SK-N-MC (cell line): ENCODE measurements at regions not wholly inside any gene's neighbourhood (a gene's known extent, or its start where the extent isn't known, plus 50 kb on each side); places are given as distances from the start of the nearest gene placed in this dataset.

Source experiments
- DNase-seq: peaks from one replicate; pipeline ENCODE4 v3.0.0-alpha.2; 2011; ENCODE audit warnings: low read depth, low spot score
- H3K27ac ChIP-seq: fragments of 200-600 bp; sonication (generic); 2 replicates; pipeline ENCODE4 v1.5.1; 2016; ENCODE audit warnings: mixed run types
- H3K36me3 ChIP-seq: fragments of 200-600 bp; sonication (generic); 2 replicates; pipeline ENCODE4 v1.6.1; 2017; ENCODE audit warnings: antibody characterized with exemption, low read length, mixed read lengths; ENCODE audit not compliant: insufficient read depth
- H3K4me3 ChIP-seq: fragments of 200-600 bp; sonication (generic); 2 replicates; pipeline ENCODE4 v1.5.1; 2016
- H3K9ac ChIP-seq: fragments of 200-600 bp; sonication (generic); 2 replicates; pipeline ENCODE4 v1.8.0; 2017; ENCODE audit warnings: mixed run types, mixed read lengths; ENCODE audit not compliant: insufficient read length
- H3K9me3 ChIP-seq: fragments of 200-600 bp; sonication (generic); 2 replicates; pipeline ENCODE4 v1.6.1; 2017; ENCODE audit warnings: low read depth, mild to moderate bottlenecking, antibody characterized with exemption, low read length, moderate library complexity, mixed read lengths
- EZH2 ChIP-seq: fragments of 200-600 bp; sonication (generic); IDR thresholded peaks from one replicate; pipeline ENCODE4 v1.6.1; 2017; ENCODE audit warnings: antibody characterized with exemption
- FOXP2 ChIP-seq: optimal IDR thresholded peaks from 2 replicates; pipeline ENCODE3; 2011; ENCODE audit warnings: mild to moderate bottlenecking, moderate library complexity; ENCODE audit not compliant: insufficient read depth; ENCODE audit errors: extremely low read length, control extremely low read depth
- POLR2AphosphoS5 ChIP-seq: IDR thresholded peaks from 2 replicates; pipeline ENCODE4 v1.6.1; 2012; ENCODE audit warnings: mild to moderate bottlenecking, low read depth, low read length, borderline replicate concordance

DNA sequence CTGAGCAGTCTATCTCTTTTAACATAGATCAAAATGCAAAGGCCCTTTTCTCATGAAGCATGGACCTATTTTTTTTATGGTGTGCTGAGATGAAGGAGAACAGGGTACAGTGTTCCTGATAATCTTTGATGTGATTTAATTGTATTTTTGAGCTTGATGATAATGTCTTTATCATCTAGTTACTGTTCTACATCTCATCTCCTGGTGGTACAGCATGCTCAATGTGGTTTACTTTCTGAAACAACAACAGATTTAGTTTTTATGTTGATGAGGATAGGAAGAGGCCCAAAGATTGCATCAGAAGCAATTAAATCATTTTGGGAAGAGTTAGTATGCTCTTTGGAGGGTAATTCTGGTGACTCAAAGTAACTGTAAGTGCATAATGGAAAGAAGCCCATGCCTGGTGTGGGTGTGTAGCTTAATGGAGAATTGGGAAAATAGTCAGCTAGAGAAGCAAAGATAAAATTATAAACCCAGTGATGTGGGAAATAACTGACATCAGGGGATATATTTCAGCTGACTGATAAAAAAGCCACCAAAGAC lies 123.0 kb upstream of the KCNN2 start:
- DNase-seq = no peak
- Histone ChIP-seq H3K4me3 (no peak overlapping the region), H3K9ac (no peak overlapping the region), H3K27ac (no peak overlapping the region), H3K36me3 (no peaks in the 10 kb centered on the region), H3K9me3 (no peaks in the 10 kb centered on the region)
- TF ChIP-seq EZH2 (no peak), POLR2AphosphoS5 (no peak), FOXP2 (no peak)

DNA sequence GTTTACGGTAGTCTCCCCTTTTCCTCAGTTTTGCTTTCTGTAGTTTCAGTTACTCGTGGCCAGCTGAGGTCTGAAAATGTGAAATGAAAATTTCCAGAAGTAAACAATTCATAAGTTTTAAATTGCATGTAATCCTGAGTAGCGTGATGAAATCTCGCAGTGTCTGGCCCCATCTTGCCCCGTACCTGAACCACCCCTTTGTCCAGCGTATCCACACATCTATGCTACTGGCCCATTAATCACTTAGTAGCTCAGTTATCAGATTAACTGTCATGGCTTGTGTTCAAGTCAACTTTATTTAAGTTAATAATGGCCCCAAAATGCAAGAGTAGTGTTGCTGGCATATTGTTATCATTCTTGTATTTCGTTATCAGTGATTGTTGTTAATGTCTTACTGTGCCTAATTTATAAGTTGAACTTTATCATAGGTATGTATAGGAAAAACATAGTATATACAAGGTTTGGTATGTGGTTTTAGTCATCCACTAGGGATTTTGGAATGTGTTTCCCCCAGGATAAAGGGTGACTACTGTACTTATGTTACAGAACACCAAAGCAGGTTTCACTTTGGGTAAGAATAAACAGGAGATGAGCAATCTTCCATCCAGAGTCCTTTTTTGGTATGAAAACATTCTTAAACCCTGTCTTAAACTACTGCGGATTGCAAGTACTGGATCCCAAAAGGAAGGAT lies 118.4 kb upstream of the KCNN2 start:
- TF ChIP-seq FOXP2 = no peak
- TF ChIP-seq POLR2AphosphoS5 = no peak
- TF ChIP-seq EZH2 = no peak
- DNase-seq = no peak

DNA sequence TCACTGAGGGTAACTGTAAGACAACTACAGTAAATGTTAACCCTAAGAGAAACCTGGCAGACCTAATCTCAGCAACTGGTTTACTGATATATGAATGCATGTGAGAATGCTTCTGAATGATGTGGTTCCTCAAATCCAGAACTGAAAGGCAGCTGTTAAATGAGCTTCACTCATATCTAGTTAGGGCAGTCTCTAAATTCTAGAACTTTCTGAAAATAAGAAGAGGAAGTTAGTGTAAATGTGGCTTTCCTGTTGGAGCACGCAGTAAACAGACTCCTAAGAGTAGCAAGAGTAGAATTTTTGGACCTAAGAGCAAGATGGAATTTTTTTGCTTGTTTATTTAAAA lies 117.9 kb upstream of the KCNN2 start:
- H3K27ac ChIP-seq = no peak overlapping the region
- H3K36me3 ChIP-seq = no peaks in the 10 kb centered on the region
- no peak overlapping the region for H3K9ac ChIP-seq
- no peak overlapping the region for H3K4me3 ChIP-seq
- TF ChIP-seq POLR2AphosphoS5 (no peak), FOXP2 (no peak), EZH2 (no peak)
- no peaks in the 10 kb centered on the region for H3K9me3 ChIP-seq
- DNase-seq = no peak

More for the DNA sequence above, 118.4 kb upstream of the KCNN2 start:
- no peak overlapping the region for H3K27ac ChIP-seq
- no peak overlapping the region for H3K9ac ChIP-seq
- no peaks in the 10 kb centered on the region for H3K36me3 ChIP-seq
- no peaks in the 10 kb centered on the region for H3K9me3 ChIP-seq
- no peak overlapping the region for H3K4me3 ChIP-seq

DNA sequence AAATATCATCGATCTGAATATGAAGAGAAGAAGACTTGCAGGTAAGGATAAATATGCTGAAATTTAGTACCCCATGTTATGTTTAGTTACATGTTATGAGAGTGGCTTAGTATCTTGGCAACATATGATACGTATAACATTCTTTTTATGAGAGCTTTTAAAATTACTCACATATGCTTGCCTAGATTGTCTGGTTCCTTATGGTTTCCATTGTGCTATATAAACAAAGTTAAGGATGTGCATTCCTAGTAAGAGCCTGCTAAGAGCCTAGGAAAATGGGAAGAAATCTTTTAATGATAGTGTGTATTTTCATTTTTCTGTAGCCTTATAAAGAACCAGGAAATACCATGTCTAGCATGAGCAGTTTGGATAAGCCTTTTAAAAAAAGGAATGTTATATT lies 112.0 kb upstream of the KCNN2 start:
- Histone ChIP-seq H3K36me3 (no peaks in the 10 kb centered on the region), H3K9me3 (no peaks in the 10 kb centered on the region), H3K9ac (no peak overlapping the region), H3K27ac (no peak overlapping the region), H3K4me3 (no peak overlapping the region)
- no peak for TF ChIP-seq FOXP2
- no peak for TF ChIP-seq POLR2AphosphoS5
- no peak for TF ChIP-seq EZH2
- DNase-seq = no peak

DNA sequence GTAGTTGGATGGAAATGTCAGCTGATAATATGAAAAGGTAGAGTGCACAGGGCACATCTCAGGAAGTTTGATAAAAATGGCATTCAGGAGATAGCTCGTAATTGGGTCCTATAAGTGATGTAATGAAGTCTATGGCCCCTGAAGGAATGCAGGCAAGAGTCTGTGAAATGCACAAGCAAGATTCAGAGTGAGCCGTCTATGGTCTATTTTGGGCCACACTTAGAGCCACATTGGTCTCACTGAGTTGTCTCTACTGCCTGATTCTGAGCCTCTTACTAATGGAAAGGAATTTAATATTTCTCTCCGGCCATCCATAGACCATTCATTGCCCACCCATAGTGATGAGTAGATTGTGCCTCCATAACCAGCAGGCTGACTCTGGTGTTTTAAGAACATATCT lies 111.3 kb upstream of the KCNN2 start:
- H3K4me3 ChIP-seq = no peak overlapping the region
- no peak for DNase-seq
- no peak overlapping the region for H3K27ac ChIP-seq
- H3K36me3 ChIP-seq = no peaks in the 10 kb centered on the region
- H3K9ac ChIP-seq = no peak overlapping the region
- H3K9me3 ChIP-seq = no peaks in the 10 kb centered on the region
- no peak for TF ChIP-seq EZH2
- no peak for TF ChIP-seq POLR2AphosphoS5
- TF ChIP-seq FOXP2 = no peak

DNA sequence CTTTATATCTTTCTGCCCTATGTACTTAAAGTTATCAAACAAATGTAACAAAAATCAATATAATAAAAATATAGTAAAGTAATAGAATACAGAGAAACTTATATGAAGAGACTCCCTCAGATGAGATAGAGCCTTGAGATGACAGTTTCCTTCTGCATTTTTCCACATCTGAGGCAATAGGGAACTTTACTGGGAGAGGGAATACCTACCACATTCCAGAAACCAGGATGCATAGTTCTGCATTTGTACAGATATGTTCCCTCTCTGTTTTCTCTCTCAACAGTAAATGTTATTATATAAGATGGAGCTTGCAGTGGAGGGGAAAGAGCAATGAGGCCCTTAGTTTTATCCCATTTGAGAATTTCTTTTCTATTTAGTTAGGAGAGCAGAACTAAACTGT lies 109.6 kb upstream of the KCNN2 start:
- Histone ChIP-seq H3K4me3 (no peak overlapping the region), H3K9ac (no peak overlapping the region)

DNA sequence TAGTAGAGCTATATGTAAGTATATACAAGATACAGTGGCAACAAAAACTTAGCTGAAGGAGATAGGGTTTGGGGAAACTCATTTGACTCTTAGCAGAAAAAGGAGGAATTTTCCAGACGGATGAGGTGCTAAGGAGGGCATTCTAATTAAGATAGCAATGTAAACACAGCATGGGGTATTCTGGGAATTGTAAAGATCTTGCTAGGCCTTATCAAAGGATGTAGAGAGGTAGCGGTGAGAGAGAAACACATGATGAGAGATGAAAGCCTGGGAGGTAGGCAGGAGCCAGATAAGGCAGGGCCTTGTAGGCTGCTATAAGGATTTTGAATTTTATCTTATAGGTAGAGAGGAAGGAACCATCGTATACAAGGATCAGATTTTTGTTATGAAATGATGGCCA lies 106.6 kb upstream of the KCNN2 start:
- TF ChIP-seq EZH2 (no peak), FOXP2 (no peak), POLR2AphosphoS5 (no peak)
- Histone ChIP-seq H3K9me3 (no peaks in the 10 kb centered on the region), H3K4me3 (no peak overlapping the region), H3K36me3 (no peaks in the 10 kb centered on the region), H3K9ac (no peak overlapping the region), H3K27ac (no peak overlapping the region)
- no peak for DNase-seq

More for the DNA sequence above, 109.6 kb upstream of the KCNN2 start:
- TF ChIP-seq POLR2AphosphoS5 = no peak
- no peak for TF ChIP-seq EZH2
- TF ChIP-seq FOXP2 = no peak
- Histone ChIP-seq H3K36me3 (no peaks in the 10 kb centered on the region), H3K9me3 (no peaks in the 10 kb centered on the region), H3K27ac (no peak overlapping the region)
- DNase-seq = no peak

DNA sequence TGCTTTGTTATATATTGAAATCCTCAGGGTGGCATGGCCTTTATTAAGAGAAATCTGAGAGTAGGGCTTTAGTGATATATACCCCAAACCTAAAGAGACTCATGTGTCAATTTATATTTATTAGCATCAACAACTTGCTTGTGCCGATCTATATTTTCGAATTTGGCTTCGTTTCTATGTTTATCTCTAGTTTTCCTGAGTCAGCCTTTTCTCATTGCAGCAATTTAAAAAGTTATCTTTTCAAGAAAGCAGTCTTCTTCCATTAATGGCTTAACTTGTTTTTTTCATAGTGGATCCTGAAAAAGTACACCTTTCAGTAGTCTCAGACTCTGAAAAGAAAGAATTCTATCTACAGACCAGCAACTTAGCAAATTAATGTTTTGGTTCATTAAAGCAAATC lies 99.9 kb upstream of the KCNN2 start:
- Histone ChIP-seq H3K4me3 (no peak overlapping the region), H3K27ac (no peak overlapping the region), H3K36me3 (no peaks in the 10 kb centered on the region), H3K9ac (no peak overlapping the region), H3K9me3 (no peaks in the 10 kb centered on the region)
- TF ChIP-seq FOXP2 (no peak), EZH2 (no peak), POLR2AphosphoS5 (no peak)
- no peak for DNase-seq
